RKO (cell line): ENCODE measurements at regions not wholly inside any gene's neighbourhood (a gene's known extent, or its start where the extent isn't known, plus 50 kb on each side); places are given as distances from the start of the nearest gene placed in this dataset.

Experiments
- DNase-seq: peaks from one replicate; pipeline ENCODE4 v3.0.0-alpha.2; 2016; ENCODE audit warnings: low spot score

DNA sequence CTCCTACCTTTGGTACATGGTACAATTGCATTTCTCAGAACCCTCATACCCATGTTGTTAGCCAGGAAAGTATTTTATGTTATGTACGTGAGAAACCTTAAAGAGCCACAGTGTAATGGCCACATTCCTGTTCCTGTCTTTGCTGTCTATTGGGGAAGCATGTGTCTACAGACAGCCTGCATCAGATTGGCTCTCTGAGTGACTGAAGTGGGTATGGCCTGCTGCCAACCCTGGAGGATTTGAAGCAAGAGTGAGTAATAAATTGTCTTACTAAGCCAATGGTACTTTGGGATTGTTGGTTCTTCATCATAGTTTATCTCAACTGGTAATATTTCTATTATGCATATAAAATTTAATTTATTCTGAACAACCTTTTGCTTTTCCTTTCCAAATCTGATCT is 574.1 kb downstream of the LMO7 start:
- DNase-seq, result peak; percentile 41

DNA sequence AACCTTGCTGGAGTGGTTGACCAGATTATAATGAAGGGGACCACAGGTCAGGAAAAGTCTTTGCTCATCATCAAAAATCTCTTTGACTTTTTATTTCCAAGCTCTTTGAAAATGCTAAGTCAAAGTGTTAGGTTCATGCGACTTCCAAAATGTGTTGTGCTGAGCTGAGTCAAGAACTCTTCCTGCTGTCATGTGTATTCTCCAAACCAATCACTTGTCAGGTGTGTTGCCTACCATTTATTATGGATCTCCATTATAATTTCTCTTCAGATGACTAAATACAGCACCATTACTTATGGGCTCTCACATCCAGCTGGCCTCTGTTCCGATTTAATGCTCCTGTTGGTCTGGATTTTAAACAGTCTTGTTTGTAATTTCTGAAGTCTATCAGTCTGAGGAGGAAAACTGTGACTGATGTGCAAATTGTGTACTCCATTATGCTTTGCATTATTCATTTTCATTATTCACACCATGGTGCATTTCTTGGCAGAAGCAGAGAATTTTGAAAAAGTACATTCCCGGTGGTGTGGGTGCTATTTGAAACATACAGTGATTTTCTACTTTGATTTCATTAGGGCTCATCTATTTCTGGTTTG is 562.5 kb downstream of the LMO7 start:
- DNase-seq, result no peak

DNA sequence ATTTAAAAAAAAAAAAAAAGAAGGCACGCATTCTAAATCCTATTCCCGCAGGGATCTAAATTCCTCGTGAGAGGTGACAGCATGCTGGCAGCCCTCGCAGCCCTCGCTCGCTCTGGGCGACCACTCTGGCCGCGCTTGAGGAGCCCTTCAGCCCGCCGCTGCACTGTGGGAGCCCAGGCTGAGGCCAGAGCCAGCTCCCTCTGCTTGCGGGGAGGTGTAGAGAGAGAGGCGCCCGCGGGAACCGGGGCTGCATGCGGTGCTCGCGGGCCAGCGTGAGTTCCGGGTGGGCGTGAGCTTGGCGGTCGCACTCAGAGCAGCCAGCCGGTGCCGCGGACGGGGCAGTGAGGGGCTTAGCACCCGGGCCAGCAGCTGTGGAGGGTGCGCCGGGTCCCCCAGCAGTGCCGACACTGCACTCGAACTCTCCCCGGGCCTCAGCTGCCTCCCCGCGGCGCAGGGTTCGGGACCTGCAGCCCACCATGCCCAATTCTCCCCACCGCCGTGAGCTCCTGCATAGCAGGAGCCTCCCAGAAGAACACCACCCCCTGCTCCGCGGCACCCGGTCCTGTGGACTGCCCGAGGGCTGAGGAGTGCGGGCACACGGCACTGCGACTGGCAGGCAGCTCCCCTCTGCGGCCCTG is 553.9 kb downstream of the LMO7 start:
- DNase-seq, result no peak

DNA sequence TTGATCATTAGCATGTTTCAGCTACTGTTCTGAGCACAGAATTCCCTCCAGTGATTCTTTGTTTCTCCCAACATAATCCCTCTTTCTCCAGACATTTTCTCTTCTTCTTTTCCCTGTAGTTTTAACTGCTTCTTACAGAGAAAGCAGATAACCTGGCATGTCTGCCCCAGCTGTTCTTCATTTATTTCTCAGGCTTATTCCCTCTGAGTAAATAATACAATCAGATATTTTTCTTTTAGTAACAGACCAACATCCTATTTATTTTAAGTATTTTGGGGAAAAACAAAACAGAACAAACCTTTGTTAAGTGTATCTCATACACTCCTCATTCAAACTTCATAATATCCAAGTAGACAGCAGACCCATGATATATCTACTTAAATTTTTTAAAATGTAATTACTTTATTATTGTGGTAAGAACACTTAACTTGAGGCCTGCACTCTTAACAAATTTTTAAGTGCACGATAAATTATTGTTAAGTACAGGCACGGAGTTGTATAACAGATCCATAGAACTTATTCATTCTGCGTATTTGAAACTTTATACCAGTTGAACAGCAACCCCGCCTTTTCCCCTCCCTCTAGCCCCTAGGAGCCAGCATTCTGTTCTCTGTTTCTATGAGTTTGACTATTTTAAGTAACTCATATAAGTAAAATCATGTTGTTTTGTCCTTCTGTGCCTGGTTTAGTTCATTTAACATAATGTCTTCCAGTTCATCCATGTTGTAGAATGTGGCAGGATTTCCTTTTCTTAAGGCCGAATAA is 540.0 kb downstream of the LMO7 start:
- DNase-seq, result no peak

DNA sequence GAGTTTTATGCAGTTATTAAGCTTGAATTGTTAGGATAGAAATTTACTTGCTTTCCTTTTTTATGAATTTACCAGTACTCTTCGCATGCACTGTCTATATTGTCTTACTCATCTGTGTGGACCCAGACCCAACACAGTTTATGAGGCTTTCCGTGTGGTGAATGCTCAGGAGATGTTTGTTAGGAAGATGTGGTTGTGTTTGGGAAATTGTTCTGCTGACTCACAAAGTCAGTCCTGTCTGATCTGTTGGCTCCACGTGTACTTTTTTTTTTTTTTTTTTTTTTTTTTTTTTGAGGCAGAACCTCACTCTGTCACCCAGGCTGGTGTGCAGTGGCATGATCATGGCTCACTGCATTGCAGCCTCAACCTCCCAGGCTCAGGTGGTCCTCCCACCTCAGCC is 532.5 kb downstream of the LMO7 start:
- DNase-seq, result no peak

DNA sequence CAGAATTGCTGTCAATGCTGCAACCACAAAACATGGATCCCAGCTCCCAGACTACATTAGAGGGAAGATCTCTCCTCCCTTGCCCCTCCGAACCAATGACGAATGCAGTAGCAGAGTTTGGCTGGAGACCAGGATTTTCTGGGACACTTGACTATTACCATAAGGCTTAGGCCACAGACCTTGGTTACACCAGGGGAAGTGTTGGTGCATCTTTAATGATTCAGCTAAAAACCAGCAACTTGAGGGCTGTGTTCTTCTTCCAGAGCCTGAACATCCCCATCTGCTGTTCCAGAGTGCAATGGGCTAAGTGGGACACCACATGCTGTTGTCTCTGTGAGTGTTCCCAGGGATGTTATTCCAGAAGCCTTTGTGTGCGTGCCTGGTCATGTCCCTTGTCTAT is 528.2 kb downstream of the LMO7 start:
- DNase-seq, result no peak

DNA sequence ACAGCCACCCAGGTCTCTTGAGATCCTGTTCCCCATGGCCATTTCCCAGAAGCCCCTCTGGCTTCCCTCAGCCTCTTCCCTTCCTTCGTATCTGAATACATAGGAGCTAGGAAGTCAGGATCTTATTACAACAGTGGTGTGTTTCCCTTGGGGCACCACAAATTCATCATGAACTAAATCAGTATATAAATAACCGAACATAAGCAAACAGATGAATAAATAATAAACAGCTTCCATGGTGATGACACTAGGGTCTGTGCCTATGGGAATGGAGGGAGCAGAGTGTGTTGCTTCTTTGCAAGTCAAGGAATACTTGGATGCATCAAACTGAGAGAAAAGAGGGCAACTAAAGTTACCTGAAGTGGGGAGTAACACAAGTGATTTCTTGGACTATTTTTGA is 527.6 kb downstream of the LMO7 start:
- no peak for DNase-seq

DNA sequence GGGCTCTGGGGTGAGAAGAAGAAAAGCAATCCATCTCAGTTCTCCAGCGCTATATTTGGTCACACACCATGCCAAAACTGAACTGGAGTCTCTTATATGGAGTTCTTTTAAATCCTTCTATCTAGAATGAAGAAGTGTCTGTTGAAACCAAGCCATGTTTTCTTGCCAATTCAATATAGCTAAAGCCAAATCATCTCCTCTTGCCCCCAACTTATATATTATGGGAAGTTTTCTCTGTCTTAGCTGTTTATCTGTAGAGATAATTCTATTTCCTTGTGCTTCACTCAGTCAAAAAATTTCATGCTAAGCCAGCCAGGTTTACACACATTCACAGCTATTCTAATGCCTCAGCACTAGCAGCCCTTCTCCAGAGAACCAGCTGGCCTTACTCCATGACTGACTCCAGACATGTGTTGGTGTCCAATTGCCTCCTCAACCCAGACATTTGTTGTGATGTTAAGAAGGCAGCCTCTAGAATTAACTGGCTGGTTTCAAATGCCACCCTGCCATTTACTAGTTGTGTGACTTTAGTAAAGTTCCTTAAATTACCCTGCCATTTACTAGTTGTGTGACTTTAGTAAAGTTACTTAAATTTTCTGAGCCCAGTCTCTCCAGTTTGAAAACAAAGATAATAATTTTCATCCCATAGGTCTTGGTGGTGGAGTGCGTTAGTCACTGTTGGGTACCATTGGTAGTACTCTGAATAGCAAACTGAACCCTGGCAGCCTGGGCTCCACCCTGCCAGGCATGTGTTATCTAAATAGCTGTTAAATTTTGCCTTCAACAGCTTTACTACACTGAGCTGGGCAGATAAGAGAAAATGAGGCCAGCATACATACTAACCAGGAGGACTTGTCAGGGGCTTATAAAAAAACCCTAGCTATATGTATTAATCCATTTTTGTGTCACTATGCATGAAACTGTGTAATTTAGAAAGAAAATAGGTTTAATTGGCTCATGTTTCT is 525.1 kb downstream of the LMO7 start:
- DNase-seq, result no peak

DNA sequence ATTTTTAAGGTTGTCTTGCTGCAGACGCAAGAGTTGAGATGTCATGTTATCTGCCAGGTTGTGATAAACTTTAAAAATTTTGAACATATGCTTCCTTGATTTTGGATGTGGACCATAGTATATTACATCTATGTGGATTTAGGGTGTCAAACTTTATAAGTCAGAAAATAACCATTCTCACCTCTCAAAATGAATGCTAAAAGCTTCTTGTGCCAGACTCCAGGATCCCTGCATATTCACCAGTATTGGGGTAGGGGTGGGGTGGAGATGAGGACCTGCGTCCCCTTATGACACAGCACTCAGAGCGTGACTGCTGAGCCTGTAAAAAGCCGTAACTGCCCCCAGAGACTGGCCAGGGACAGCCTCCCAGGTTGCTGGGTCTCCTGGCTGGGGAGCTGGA is 524.4 kb downstream of the LMO7 start:
- DNase-seq, result no peak

DNA sequence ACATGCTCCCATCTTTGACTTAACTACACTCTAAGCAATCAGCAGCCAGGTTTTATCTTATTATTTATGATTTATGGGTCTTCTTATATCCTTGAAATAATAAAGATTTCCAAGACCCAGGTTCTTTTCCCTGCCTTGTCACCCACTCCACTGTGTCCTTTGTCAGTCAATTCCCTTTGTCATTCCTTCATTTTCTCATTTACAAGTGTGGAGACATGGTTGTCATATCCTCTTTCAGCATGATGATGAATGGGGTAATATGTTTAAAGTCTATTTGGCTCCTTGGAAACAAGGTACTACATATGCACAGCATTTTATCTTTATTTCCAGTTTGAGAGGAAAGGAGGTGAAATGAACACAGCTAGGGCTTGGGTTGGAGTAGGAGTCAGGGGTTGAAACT is 521.8 kb downstream of the LMO7 start:
- no peak for DNase-seq

DNA sequence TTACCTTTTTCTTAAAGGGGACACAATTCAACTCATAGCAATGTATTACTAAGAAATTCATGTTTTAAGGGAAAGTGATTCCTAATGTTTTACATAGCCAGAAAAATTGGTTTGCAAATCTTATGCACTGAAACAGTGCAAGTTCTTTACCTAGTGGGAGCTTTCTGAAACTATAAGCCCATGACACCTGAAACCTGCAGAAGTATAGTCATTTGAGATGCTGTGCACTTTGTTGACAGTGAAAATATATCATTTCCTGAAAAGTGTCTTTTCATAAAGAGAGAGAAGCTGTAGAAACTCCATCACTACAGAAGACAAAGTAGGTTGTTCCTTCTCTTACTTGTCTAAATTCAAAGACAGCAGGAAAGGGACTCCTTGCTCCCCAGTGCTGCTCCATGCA is 517.1 kb downstream of the LMO7 start:
- DNase-seq, result no peak

DNA sequence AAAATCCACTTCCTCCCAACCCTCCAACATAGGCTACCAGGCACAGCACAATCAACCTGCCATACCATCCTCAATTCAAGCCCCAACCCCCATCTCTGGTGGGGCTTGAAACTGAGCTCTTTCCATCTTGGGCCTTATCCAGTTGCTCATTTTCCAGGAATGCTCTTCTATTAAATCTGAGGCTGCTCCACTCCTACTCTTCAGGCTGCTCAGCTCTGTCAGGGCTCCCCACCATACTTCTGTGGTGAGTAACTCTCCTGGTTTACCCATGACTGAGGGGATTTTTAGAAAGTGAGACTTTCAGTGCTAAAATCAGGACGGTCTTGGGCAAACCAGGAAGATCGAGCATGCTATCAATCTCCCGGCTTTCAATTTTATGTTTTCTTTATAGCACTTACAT is 512.8 kb downstream of the LMO7 start:
- DNase-seq, result peak; percentile 2

DNA sequence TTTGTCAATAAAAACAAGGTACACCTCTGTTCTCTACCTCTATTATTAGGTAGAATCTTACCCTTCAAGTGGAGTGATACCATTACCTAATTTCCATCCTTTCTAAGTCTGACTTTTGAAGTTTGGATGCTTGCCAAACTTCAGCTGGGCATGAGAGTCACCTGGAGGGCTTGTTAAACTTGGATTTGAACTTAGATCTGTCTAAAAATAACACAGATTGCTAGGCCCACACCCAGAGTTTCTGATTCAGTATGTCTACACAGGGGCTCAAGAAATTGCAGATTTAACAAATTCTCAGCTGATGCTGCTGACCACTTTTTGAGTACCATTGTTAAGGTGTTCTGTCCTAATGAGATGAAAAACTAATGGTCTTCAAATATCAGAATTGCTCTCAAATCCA is 512.2 kb downstream of the LMO7 start:
- no peak for DNase-seq

DNA sequence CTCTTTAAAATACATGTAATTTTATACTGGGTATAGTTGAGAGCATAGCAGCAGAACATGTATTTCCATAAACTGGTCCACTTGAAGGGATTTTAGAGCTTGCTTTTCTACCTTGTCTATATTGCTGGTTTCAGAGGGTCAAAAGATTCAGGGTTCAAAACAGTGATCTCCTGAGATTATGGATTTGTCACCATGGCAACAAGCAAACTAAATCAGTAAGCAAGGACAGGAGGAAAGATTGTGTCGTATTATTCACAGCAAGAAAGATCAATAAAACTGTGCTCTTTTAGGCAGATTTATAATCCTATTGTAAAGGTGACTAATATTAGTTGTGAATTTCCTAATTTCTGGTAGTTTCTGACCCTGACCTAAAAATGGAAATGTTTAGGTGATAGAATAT is 496.4 kb downstream of the LMO7 start:
- no peak for DNase-seq

DNA sequence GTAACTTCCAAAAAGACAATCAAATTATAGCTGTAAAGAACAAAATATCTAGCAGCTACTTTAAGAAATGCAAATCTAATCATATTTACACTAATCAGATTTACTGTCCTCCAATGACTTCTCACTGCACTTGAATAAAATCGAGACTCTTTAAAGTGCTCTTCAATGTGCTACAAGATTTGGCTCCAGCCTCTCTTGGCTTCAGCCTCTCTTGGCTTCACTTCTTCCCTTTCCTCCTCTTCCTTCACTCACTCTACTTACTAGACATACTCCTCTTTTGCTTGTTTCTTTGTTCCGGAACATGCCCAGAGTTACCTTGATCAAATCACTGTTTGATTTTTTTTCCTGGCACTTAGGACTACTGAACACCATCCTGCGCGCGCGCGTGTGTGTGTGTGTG is 495.4 kb downstream of the LMO7 start:
- DNase-seq, result no peak

DNA sequence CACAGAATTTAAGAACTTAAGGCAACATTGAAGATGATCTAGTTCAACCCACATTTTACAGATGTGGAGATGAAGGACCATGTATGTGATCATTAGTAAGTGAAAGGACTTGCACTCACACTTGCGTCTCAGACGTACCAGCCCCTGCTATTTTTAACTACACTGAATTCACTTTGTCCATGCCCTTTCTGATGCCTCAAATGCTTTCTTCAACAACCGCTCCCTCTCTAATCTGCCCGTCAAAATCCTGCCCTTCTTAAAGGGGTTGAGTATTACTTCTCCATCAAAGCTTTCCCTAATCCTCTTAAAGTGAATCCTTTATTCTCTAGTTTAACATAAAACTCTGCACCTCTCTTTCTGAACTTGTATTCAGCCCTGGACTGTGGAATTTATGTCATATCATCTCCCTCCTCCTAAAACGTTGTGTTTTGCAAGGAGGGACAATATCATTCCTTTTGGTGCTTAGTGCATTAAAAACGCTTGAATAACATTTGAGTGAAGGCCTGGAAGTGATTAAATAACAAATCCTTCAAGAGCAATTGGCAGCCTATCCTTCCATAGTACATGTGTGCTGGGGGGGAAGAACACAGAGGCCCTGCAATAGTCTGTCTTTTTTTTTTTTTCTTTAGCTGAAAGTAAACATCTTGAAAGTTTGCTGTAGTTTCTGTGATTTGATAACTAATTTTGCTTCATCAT is 493.3 kb downstream of the LMO7 start:
- no peak for DNase-seq

DNA sequence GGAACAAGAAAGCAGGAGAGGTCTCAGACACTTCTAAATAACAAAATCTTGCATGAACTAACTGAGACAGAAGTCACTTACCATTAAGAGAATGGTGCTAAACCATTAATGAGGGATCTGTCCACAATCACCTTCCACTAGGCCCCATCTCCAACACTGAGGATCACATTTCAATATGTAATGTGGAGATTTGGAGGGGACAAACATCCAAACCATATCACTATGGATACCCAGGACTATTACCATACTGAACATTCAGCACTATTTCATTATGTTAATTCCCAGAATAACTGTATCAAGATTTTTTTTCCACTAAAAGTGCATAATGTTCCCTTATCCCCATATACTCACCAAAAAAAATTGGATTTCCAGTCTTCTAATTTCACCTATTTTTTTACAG is 491.8 kb downstream of the LMO7 start:
- no peak for DNase-seq

DNA sequence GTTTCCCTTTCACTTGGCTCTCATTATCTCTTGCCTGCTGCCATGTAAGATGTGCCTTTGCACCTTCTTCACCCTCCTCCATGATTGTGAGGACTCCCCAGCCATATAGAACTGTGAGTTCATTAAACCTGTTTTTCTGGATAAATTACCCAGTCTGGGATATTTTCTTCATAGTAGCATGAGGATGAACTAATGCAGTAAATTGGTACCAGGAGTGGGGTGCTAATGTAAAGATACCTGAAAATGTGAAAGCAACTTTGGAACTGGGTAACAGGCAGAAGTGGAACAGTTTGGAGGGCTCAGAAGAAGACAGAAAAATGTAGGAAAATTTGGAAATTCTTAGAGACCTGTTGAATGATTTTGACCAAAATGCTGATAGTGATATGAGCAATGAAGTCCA is 487.4 kb downstream of the LMO7 start:
- no peak for DNase-seq

DNA sequence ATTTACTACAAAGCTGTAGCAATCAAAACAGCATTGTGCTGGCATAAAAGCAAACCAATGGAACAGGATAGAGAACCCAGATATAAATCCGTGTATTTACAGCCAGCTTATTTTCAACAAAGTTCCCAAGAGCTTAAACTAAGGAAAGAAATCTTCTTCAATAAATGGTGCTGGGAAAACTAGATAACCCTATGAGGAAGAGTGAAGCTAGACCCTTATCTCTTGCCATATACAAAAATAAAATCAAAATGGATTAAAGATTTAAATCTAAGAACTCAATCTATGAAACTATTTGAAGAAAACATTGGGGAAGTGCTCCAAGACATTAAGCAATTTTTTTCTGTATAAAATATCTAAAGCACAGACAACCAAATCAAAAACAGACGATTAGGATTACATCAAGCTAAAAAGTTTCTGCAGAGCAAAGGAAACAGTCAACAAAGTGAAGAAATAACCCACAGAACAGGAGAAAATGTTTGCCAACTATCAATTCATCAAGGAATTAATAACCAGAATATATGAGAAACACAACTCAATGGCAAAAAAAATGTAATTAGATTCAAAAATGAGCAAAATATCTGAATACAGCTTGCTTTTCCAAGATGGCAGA is 480.7 kb downstream of the LMO7 start:
- no peak for DNase-seq

DNA sequence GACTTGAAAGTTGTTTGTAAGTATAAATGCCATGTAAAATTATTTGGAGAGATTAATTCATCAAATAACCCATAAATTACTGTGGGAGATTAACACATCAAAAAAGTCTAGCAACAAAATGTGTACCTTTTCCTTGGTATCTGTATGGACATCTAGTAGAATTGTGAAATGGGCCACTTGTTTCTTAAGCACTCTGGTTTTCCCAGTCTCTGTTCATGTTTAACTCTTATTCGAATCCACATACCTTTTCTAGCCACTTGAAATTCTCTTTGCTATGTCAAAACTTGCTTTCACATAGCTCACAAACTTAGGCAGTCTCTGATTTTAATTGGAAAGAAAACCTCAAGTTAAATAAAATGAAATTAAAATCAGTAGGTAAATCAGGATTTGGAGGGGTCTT is 470.6 kb downstream of the LMO7 start:
- no peak for DNase-seq

DNA sequence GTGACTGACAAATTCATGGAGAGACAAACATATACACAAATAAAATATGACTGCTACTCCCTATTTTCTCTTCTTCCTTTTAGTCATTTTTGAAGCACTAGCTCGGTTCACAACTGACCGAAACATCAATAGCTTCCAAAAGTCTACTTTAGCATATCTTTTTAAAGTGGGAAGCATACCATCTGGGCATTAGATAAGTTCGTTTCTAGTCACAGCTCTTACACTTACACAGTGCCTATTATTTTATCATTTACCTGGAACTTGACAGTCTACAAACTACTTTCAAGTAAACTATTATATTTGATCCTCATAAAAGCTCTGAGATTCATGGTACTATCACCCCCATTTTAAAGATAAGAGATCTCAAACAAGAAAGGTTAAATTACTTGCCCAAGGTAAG is 458.5 kb downstream of the LMO7 start:
- DNase-seq, result no peak
